IPS DF 4.7 (cell line): ENCODE measurements at regions not wholly inside any gene's neighbourhood (a gene's known extent, or its start where the extent isn't known, plus 50 kb on each side); places are given as distances from the start of the nearest gene placed in this dataset.

Experiments used
- DNase-seq: peaks from one replicate; pipeline ENCODE4 v3.0.0-alpha.2; 2013; ENCODE audit warnings: low spot score; ENCODE audit errors: extremely low read depth

DNA sequence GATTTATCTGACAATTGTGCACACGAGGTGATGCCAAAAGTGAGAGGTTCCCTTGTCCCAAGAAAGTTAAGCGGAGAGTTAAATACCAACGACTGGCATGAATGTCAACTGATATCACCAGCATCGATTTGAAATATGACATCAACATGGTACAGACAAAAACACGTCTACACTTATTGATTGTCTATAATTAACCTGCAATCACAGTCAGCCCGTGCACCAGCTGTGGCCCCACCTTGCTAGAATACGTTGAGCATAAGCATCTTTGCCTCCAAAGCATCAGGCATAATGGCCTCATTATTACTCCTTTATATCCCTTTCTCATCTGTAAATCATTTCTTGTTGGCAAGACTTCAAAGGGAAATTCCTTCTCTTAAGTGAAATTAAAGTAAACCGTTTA is 625.4 kb downstream of the IRX1 start:
- no peak for DNase-seq

- DNase-seq = no peak
Observed at GRCh38 chr5:4222147-4222546, 626.5 kb downstream of the IRX1 start.

- DNase-seq = no peak
Observed at GRCh38 chr5:4222821-4223220, 627.2 kb downstream of the IRX1 start.

GRCh38 chr5:4225741-4226140 is 630.1 kb downstream of the IRX1 start:
- DNase-seq = no peak

DNA sequence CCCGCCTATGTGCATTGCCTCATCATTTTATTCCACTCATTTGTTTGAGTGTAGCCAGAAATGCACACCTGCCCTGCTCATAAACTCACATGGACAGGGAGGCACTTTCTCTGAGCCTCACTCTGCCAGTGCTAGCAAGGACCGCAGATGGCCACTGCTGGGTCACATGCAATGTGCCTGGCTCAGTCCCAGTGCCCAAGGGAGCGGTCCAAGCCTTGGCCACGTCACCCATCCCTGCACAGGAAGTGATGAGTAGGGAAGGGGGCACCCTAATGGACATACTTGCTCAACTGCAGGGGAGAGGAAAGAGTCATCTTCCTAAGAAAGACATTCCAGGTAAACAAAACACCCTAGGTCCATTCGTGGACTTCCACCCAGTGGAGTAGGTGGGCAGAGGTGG is 630.9 kb downstream of the IRX1 start:
- no peak for DNase-seq

DNA sequence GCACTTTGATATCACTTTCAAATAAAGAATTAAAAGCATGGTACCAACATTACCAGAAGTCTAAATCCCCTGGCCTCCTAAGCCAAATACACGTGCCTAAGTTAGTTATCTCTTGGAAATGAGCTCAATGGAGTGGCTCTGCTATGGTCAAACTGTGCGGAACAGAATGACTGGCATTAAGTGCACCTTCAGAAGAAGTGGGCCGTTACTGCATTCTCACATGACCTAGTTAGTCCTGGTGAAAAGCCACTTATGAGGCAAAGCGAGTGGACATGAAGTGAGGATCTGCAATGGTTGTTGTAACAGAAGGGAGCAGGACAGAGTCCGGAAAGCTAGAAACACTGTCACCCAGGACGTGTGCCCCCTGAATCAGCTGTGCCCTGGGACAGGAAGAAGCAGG is 633.1 kb downstream of the IRX1 start:
- DNase-seq = no peak

DNA sequence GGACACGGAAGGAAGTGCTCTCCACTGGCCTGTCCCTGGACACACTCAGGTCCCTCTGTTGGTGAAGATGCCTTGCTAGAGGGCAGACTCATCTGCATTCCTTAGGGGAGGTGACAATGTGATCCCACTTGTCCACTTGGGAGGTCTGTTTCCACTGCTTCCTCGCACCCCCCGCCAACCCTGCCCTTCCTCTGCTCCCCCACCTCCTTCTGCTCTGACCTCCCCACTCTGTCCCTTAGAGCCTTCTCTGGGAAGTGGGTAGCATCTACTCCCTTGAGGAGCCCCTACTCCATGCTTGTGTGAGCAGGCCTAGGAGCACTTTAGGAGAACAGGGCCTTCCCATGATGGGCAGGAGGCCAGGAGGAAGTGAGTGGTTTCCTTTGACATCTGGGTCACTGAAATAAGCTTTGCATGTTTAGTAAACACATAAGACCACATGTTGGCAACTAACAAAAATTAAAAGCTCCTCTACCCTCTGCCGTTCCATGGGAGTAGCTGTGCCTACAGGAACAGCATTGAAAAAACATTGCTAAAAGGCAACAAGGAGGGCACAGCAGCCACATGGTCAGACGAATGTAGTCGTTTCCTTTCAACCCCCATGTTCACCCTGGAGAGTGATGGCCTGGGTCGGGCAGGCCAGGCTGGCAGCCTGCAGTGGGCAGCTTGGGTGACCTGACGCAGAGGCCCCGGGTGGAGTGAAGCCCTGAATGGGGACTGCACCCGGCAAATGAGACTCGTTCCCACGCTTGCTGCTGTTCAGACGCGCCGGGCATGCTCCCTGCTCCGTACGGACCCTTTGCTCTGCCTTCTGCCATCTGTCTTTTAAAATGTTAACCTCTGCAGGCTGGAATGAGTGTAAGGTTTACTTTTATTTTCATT is 634.0 kb downstream of the IRX1 start:
- DNase-seq = no peak

- DNase-seq = no peak
Observed at GRCh38 chr5:4230471-4230785, 634.8 kb downstream of the IRX1 start.

DNA sequence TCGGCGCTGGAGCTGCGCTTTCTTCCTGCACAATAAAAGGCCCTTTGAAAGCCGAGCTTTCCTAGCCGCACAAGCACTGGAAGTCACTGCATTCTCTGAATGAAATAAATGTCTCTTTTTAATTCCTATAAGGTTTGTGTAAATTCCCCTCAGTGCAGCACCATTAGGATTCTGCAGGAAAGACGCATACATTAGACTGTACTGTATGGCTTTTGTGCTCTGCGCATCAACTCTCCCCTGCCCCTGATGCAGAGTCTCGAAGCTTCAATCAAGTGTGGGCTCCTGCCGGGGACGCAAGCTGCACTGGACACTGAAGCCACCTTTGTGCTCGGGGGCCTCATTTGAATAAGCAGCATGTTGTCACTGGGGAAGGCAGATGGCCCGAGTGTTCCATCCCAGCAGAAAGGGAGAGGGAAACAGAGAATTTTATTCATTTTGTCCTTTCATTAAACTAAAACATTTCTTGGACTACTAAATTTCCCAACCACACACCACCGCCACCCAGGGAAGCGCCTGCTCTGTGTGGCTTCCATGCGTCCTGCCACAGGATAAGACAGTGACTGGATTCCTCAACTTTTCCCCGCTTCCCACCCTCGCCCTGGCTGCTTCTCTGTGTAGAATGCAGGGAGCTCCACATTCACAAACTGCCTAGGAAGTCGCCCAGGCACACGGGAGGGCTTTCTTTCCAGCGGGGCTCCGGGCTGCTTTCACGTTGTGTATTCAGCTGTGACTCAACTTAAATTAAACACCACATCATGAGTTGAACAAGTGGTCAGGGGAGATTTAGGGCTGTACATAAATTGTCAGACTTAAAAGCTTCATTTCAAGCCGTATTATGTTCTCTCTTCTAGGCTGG is 635.4 kb downstream of the IRX1 start:
- DNase-seq = no peak

GRCh38 chr5:4232084-4232483 is 636.5 kb downstream of the IRX1 start:
- DNase-seq = no peak

DNA sequence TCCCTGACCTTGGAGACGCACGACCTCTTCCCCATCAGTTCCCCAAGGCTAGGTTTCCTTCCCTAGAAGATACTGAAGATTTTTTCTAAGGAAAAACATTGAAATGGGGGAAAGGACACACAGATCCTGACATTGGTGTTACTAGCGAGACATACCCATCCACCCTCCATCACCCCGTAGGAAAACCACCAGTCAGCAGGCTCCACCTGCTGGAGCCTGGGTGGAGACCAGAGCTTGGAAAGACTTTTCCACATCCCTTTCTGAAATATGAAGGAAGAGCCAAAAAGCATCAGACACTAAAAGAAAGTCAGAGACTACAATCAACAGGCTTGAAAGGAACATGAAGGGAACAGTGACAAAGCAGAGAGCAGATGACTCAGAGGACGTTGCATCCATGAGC is 638.0 kb downstream of the IRX1 start:
- no peak for DNase-seq

DNA sequence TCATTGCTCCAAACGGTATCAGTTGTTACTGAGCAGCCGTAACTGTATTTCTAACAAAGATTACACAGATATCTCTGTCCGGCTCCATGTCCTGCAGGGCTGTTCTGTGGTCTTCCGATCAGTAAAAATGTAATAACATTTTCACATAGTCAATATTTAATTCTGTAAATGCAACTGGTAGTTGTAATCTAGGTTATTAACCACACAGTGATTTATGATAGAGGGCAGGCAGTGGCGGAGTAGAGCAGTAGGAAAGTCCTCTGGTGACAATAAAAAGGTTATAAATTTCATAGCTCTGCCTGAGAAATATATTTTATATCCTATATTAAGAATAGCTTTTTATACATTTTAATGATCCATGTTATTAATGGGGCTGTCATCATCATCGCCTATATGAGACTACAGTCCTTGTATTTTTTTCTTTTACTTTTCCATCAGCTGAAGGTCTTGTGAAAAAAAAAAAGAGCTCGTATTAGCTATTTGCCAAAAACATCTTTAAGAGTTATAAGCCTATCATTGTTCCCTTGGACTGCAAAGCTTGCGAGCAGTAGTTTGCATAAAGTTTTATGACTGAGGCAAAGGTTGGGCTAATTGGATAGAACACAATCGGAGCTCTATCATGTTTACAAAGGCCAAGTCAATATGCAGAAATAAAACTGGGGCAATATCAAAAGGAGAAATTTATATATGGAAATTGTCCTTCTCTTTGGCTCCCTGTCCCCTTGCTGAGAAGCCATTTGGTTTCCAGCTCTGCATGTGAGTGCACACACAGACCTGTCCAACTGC is 648.0 kb downstream of the IRX1 start:
- DNase-seq = no peak

GRCh38 chr5:4244306-4244705 is 648.7 kb downstream of the IRX1 start:
- DNase-seq = no peak

DNA sequence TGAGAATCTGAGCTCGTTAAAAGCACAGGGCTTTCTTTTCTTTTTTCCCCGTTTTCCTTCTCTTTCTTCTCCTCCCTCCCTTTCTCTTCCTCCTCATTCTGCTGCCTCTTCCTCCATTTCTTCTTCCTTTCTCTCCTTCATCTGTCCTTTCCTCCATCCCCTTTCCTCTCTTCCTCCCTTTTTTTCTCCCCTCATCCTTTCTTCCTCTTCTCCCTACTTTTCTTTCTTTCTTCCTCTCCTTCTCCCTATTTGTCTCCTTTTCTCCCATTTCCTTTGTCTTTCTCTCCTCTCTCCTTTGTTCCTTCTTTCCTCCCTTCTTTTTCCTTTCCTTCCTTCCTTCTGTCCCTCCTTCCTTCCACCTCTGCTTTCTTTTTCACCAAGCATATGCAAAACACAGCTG is 649.4 kb downstream of the IRX1 start:
- no peak for DNase-seq

DNA sequence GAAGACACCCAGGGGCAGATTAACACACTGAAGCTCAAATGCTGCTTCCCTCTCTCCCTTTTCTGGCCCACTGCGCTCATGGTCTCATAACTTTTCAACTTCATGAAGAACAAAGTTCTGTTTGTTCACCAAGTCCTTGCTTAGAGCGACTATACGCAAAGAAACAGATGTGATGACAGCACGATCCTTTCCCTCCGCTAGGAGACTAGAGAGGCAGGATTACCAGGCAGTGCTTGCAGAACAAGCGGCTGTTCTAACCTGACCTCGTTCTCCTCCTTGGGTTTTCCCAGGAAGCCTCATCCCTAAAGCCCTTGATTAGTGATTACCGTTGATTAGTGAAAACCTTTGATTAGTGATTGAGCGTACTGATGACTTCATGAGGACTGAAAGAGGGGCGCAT is 649.9 kb downstream of the IRX1 start:
- no peak for DNase-seq

DNA sequence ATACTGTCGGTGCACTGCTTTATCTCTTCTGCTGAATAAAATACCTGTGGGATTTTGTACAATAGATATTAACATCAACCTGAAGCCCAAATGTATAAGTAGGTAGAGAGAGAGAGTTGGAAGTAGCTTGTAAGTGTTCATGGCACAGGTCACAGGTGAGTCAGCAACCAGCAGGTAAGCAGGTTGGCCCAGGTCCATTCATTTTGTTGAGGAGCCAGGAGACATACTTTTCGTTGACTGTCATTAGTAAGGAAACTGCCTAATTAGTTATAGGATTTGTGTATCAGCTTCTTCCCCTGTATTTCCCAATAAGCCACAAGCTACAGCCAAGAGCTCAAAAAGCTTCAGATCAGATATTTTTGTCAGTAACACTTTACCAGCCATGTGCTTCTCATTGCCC is 650.8 kb downstream of the IRX1 start:
- DNase-seq = no peak

- no peak for DNase-seq
Observed at GRCh38 chr5:4250254-4250653, 654.6 kb downstream of the IRX1 start.

- DNase-seq = no peak
Observed at GRCh38 chr5:4252385-4252784, 656.8 kb downstream of the IRX1 start.

DNA sequence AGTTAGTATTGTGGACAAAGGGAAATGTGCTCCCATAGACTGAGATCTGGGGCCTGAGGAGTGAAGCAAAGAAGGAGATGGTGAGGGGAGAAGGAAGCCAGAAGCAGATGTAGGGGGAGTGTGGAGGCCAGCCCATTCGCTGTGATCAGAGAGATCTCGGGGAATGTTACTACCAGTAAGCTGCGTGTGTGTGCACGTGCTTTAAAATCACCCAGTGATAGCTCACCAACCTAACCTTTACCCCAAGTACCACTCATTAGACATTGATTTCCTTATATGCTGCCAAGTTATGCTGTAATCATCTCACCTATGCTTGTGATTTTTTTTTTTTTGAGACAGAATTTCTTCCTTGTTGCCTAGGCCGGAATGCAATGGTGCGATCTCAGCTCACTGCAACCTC is 659.1 kb downstream of the IRX1 start:
- no peak for DNase-seq

DNA sequence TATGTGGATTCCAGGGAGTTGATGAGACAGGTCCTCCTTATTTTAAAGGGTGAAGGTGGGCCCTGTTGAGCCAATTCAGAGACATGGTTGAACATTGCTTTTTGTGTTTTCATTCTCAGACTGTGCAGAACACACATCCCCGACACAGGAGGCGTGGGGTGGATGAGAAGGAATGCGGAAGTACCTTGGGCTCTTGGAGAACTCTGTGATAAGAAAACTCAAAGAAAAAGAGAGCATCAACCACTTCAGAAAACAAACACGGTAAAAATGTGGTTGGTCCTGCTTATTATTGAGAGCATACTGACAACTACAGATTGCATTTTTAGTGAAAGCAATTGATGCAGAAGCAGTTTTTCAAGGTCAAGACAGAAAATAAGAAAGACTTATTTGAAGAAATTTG is 659.8 kb downstream of the IRX1 start:
- no peak for DNase-seq

- DNase-seq = no peak
Observed at GRCh38 chr5:4258170-4258569, 662.5 kb downstream of the IRX1 start.

GRCh38 chr5:4271193-4271592 is 675.6 kb downstream of the IRX1 start:
- DNase-seq = no peak
